ENCODE measurements at regions not wholly inside any gene's neighbourhood (a gene's known extent, or its start where the extent isn't known, plus 50 kb on each side); places are given as distances from the start of the nearest gene placed in this dataset.
"Not testable (repeated sequence)": the region's sequence is repeated elsewhere in the genome, so short reads cannot be mapped to it uniquely, and the experiment has no call there.

- no peak for DNase-seq (ENCODE audit: low read depth, low spot score)
Measured at GRCh38 chr4:112075129-112075753, 70.0 kb upstream of the FAM241A start.

DNA sequence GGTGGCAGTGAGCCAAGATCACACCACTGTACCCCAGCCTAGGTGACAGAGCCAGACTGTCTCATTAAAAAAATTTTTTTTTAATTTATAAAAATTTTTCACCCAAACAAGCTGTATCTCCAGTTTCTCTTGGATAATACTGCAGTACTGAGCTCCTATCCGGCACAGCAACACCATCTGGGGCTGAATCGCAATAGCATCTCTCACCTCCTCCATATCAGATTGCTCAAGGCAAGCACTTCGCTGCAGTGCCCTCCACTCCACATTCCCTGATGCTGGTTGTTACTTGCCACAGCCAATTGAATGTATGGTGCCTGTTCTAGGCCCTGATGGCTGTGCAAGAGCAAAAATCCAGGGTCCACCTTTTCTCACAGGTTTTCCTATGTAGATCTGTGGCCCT is 69.3 kb upstream of the FAM241A start:
- DNase-seq (ENCODE audit: low read depth, low spot score) = no peak

DNA sequence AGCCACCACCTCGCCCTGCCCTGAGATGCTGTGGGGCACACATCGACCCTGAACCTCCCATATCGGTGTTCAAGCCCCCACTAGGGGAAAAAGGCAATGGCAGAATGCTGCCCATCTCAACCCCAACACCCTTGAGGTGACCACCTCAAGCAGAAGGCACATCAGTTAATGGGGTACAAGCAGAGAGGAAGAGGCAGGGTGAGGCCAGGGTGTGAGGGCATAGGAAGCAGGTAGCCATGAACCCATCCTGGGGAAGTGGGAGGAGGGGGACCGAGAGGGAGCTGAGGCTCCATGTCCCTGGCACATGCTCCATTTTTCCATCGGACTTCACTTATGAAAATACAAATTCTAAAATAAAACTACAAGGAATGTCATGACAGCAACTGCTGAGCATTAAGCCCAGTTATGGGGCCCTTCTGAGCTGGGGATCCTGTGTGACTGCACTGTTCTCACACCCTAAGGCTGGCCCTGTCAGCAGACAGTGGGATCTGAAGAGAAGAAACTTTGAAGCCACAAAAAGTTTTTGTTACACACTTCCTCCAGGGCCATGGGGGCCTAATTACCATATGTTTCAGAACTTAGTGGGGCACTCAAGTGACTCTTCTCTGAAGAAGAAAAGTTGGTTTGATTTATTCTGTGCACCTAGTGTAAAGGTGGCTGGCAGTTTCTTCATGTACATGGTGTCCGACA is 68.2 kb upstream of the FAM241A start:
- DNase-seq (ENCODE audit: low read depth, low spot score) = no peak

DNA sequence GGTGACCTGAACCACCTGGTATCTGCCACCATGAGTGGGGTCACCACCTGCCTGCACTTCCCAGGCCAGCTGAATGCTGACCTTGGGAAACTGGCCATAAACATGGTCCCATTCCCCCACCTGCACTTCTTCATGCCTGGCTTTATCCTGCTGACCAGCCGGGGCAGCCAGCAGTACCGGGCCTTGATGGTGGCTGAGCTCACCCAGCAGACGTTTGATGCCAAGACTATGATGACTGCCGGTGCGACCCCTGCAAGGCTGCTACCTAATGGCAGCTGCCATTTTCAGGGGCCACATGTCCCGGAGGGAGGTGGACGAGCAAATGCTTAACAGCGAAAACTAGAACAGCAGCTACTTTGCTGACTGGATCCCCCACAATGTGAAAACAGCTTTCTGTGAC is 67.5 kb upstream of the FAM241A start:
- DNase-seq (ENCODE audit: low read depth, low spot score) = no peak

DNA sequence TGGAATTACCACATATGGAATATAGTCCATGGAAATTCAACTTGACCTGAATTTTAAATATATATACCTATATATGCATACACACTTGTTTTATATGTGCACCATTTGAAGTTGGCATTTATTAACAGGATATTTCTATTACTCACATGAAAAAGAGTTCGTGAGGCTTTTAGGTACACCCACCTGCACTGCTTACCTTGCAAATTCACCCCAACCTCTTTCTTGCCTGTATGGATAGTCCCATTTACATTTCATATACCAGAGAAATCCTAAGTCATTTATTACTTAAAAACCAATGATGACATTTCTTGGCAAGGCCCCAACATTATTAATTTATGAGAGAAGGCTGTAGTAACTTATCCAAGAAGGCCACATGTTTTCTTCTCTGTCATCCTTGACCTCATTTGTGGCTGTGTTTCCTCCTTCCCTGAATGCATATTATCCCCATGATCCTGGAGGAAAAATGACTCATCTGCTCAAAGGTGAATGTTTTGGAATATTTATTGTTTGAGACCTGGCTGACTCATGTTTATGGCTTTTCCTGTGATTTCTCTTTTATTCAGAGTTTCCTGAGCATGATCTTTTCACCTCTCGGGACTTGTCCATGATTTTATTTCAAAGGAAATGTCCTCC is 62.2 kb upstream of the FAM241A start:
- no peak for DNase-seq (ENCODE audit: low read depth, low spot score)

GRCh38 chr4:112083587-112084347 is 61.5 kb upstream of the FAM241A start:
- no peak for DNase-seq (ENCODE audit: low read depth, low spot score)

DNA sequence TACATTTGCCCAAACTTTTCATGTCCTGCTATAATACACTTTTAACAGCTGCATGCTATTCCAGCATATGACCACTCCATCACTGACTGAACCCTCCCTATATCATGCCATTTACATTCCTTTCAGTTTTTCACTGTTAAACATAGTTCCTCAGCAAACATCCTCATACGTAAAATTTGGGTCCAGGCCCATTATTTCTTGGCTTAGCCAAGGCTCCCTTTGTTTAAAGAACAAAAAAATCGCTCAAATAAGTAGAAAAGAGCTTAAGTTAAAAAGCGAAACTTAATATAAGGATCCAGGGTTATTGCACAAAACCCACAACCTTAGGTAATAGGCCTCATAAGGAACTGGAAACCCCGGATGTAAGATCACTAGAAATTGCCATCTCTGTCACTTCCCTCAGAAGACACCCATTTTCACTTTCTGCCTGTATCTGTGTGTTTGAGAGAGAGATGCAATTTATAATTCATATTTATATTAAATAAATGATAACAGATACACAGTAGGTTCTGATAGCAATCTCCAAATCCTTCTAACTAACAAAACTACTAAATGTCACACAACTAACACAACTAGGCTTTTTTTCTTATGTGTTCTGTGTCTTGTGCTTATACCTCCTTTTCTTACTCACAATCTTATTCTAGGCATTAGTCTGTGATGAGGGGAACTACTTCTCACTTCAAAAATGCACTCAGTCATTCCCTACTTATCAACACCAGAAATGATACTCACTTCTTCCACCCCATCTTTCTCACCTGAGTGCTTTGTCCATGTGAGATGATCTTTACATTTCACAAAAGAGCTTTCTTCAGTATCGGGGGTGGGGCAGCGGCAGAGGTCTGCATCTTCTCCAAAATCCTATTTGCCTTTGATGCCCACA is 59.9 kb upstream of the FAM241A start:
- DNase-seq (ENCODE audit: low read depth, low spot score) = no peak

- DNase-seq (ENCODE audit: low read depth, low spot score) = no peak
Measured at GRCh38 chr4:112086036-112086434, 59.2 kb upstream of the FAM241A start.

DNA sequence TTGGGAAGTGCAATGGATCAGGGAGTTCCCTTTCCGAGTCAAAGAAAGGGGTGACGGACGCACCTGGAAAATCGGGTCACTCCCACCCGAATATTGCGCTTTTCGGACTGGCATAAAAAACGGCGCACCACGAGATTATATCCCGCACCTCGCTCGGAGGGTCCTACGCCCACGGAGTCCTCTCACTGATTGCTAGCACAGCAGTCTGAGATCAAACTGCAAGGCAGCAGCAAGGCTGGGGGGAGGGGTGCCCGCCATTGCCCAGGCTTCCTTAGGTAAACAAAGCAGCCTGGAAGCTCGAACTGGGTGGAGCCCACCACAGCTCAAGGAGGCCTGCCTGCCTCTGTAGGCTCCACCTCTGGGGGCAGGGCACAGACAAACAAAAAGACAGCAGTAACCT is 58.6 kb upstream of the FAM241A start:
- DNase-seq (ENCODE audit: low read depth, low spot score) = not testable (repeated sequence)

GRCh38 chr4:112092330-112092729 is 52.9 kb upstream of the FAM241A start:
- DNase-seq (ENCODE audit: low read depth, low spot score) = not testable (repeated sequence)

DNA sequence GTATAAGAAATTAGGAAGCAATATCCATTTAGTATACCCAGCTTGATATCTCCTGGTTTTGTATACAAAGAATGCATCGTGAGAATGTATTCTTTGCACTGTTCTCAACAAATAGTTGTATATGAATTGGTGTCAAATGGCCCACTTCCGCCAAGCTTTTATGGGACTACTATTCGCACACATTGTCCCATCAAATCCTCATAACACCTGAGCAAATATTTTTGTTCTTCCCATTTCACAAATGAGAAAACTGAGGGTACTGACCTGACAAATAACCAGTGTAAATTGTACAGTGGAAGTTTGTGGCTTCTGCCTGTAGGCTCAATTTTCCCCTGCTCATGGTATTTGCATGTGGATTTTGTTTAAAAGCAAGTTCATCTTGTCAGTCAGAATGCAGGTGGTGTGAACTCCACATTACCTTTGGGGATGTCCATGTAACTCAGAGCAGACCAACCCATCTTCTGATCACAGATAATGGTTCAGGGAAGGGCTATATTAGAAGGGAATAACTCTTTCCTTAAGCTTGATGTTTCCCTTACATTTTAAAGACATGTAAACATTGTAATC is 51.5 kb upstream of the FAM241A start:
- no peak for DNase-seq (ENCODE audit: low read depth, low spot score)

- no peak for DNase-seq (ENCODE audit: low read depth, low spot score)
Measured at GRCh38 chr4:112094330-112094729, 50.9 kb upstream of the FAM241A start.

Data from iPS DF 19.7 (cell line).